GM19023 (cell line): ENCODE measurements at regions not wholly inside any gene's neighbourhood (a gene's known extent, or its start where the extent isn't known, plus 50 kb on each side); places are given as distances from the start of the nearest gene placed in this dataset.

Experiments used
- ATAC-seq: cut with Tn5 transposase; IDR thresholded peaks from one replicate; pipeline ENCODE4 v1.9.1; 2021; ENCODE audit warnings: mild to moderate bottlenecking, moderate library complexity; ENCODE audit not compliant: unreplicated experiment

- no peak for ATAC-seq
Measured at GRCh38 chr20:57882451-57883161, 172.8 kb upstream of the PMEPA1 start.

GRCh38 chr20:57881466-57882385 is 171.9 kb upstream of the PMEPA1 start:
- no peak for ATAC-seq

GRCh38 chr20:57880571-57880892 is 170.7 kb upstream of the PMEPA1 start:
- ATAC-seq, result no peak

GRCh38 chr20:57879779-57880570 is 170.2 kb upstream of the PMEPA1 start:
- no peak for ATAC-seq

GRCh38 chr20:57879437-57879778 is 169.6 kb upstream of the PMEPA1 start:
- ATAC-seq, result no peak

- no peak for ATAC-seq
Measured at GRCh38 chr20:57878786-57879424, 169.1 kb upstream of the PMEPA1 start.

GRCh38 chr20:57877995-57878394 is 168.2 kb upstream of the PMEPA1 start:
- no peak for ATAC-seq

- ATAC-seq, result no peak
Measured at GRCh38 chr20:57877131-57877824, 167.5 kb upstream of the PMEPA1 start.

GRCh38 chr20:57876163-57876562 is 166.3 kb upstream of the PMEPA1 start:
- ATAC-seq, result no peak

- ATAC-seq, result no peak
Measured at GRCh38 chr20:57874141-57874540, 164.3 kb upstream of the PMEPA1 start.

- ATAC-seq, result no peak
Measured at GRCh38 chr20:57872816-57873409, 163.1 kb upstream of the PMEPA1 start.

GRCh38 chr20:57871237-57871632 is 161.4 kb upstream of the PMEPA1 start:
- ATAC-seq, result no peak

GRCh38 chr20:57870597-57871236 is 160.9 kb upstream of the PMEPA1 start:
- ATAC-seq, result no peak

GRCh38 chr20:57869951-57870315 is 160.1 kb upstream of the PMEPA1 start:
- no peak for ATAC-seq

GRCh38 chr20:57869291-57869950 is 159.6 kb upstream of the PMEPA1 start:
- no peak for ATAC-seq

- ATAC-seq, result no peak
Measured at GRCh38 chr20:57868310-57868709, 158.5 kb upstream of the PMEPA1 start.

- no peak for ATAC-seq
Measured at GRCh38 chr20:57867807-57868206, 158.0 kb upstream of the PMEPA1 start.

- ATAC-seq, result no peak
Measured at GRCh38 chr20:57867181-57867803, 157.5 kb upstream of the PMEPA1 start.
